Vagina (tissue), 2 donors: ENCODE measurements at regions not wholly inside any gene's neighbourhood (a gene's known extent, or its start where the extent isn't known, plus 50 kb on each side); places are given as distances from the start of the nearest gene placed in this dataset.

ENCODE experiments used
- CTCF ChIP-seq, 3 experiments: fragments of 450-650 bp in 2 of 3; fragments of 200-600 bp in 1 of 3; sonication (generic) in 1 of 3; IDR thresholded peaks; one replicate each; pipeline ENCODE4 v1.5.1; 2017 to 2019; ENCODE audit warnings: antibody characterized with exemption in 3 of 3, mild to moderate bottlenecking in 2 of 3, moderate library complexity in 2 of 3
- POLR2A ChIP-seq, 2 donors: fragments of 450-650 bp; IDR thresholded peaks; one replicate each; pipeline ENCODE4 v1.6.1; 2017; ENCODE audit warnings: antibody characterized with exemption in 2 of 2, mild to moderate bottlenecking in 2 of 2, moderate library complexity in 2 of 2
- POLR2AphosphoS5 ChIP-seq, 2 donors: sonication (generic); formaldehyde crosslinking; IDR thresholded peaks; one replicate each; pipeline ENCODE4 v1.9.0; 2017; ENCODE audit warnings: antibody characterized with exemption in 2 of 2, mild to moderate bottlenecking in 2 of 2, low read depth in 1 of 2; ENCODE audit not compliant: insufficient read depth in 1 of 2

DNA sequence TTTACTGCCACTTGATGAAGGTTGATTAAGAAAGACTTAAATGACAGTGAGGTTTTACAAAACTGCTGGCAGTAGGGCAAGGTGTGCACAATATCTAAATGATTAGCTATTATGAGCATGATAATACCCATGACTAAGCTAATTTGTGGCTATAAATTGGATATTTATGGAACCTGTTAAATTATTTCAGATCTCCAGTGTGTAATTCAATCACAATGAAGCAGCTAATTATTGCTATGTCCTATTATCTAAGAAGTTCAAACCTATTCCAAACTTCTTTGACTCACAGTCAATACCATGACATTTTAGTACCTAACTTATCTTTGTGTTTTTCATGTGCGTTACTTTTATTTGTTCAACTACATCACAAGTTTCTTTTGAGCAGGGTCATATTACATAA lies 253.8 kb upstream of the MMADHC start:
- TF ChIP-seq CTCF (IDR thresholded peaks at IDR 0.05) (no peak), POLR2AphosphoS5 (IDR thresholded peaks at IDR 0.05; ENCODE audit: insufficient read depth in 1 of 2, low read depth in 1 of 2) (no peak), POLR2A (IDR thresholded peaks at IDR 0.05) (no peak)
